ENCODE measurements at regions not wholly inside any gene's neighbourhood (a gene's known extent, or its start where the extent isn't known, plus 50 kb on each side); places are given as distances from the start of the nearest gene placed in this dataset.

DNA sequence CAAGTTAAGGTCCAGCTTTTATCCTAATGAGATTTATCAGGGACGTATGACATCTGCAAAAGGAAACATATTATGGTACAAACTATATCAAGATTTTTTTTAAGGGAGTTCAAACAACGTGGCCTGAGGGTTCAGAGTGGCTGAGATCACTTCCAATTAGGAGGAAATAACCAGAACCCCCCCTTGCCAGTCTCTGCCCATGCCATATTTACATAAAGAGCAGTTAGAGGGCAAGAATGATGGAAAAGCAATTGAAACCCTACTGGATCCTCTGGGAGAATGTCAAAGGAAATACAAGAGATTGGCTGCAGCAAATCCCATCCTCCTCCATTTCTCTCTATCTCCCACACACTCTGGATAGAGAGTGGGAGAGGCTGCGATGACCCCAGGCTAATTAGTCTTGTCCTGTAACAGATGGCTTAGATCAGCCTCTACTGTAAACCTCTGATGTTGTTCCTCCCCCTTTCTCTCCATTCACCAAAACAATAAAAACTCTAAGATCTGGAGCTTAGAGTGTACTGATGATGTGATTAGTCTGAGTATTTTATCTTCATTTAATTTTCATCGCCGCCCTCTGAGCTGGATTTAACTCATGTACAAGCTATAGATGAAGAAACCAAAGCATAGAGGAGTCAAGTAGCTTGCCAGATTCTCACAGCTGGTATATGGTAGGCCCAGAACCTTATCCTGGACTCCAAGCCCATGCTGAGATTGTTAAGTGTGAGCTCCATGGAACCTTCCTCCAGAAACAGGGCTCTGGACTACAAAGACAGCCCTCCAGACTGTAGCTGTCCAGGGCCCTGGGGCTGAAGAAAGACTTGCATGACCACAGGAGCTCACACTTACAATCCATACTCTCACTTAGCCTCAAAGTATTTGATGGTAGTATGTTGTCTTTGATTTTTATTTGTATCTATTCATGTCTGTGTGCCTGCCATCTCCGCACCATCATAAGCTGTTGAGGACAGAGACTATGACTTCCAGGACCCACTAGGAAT, 54.1 kb upstream of the GNG2 start:
- TF ChIP-seq, protein P1, sequence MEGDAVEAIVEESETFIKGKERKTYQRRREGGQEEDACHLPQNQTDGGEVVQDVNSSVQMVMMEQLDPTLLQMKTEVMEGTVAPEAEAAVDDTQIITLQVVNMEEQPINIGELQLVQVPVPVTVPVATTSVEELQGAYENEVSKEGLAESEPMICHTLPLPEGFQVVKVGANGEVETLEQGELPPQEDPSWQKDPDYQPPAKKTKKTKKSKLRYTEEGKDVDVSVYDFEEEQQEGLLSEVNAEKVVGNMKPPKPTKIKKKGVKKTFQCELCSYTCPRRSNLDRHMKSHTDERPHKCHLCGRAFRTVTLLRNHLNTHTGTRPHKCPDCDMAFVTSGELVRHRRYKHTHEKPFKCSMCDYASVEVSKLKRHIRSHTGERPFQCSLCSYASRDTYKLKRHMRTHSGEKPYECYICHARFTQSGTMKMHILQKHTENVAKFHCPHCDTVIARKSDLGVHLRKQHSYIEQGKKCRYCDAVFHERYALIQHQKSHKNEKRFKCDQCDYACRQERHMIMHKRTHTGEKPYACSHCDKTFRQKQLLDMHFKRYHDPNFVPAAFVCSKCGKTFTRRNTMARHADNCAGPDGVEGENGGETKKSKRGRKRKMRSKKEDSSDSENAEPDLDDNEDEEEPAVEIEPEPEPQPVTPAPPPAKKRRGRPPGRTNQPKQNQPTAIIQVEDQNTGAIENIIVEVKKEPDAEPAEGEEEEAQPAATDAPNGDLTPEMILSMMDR (IDR thresholded peaks at IDR 0.05; ENCODE audit: low read depth, low read length), result no peak
- no peak for TF ChIP-seq EZH2phosphoT487 (IDR thresholded peaks at IDR 0.05; ENCODE audit: low read depth)
